Peyer's patch (tissue), 4 donors: ENCODE measurements at regions not wholly inside any gene's neighbourhood (a gene's known extent, or its start where the extent isn't known, plus 50 kb on each side); places are given as distances from the start of the nearest gene placed in this dataset.

ENCODE experiments used
- DNase-seq, 3 donors: peaks; one replicate each; pipeline ENCODE4 v3.0.0-alpha.2; 2017 to 2019
- H3K27ac ChIP-seq, 4 donors: fragments of 200-600 bp; sonication (generic); one replicate each; pipeline ENCODE4 v1.5.1; 2016 to 2019
- H3K27me3 ChIP-seq, 2 donors: fragments of 200-600 bp; sonication (generic); one replicate each; pipeline ENCODE4 v1.5.1; 2019
- H3K36me3 ChIP-seq, 3 donors: fragments of 200-600 bp; sonication (generic); one replicate each; pipeline ENCODE4 v1.5.1; 2016 to 2019
- H3K4me1 ChIP-seq, 4 donors: fragments of 200-600 bp; sonication (generic); one replicate each; pipeline ENCODE4 v1.5.1; 2016 to 2019
- H3K4me3 ChIP-seq, 4 donors: fragments of 200-600 bp; sonication (generic); 1 replicate in 3 of 4; 2 replicates in 1 of 4; pipeline ENCODE4 v1.5.1; 2016 to 2019; ENCODE audit warnings: mild to moderate bottlenecking in 1 of 4
- H3K9me3 ChIP-seq, 4 donors: fragments of 200-600 bp; sonication (generic); one replicate each; pipeline ENCODE4 v1.5.1; 2016 to 2019; ENCODE audit warnings: mild to moderate bottlenecking in 1 of 4
- CTCF ChIP-seq, 6 experiments: fragments of 450-650 bp in 4 of 6; fragments of 200-600 bp in 2 of 6; sonication (generic) in 1 of 6; IDR thresholded peaks; one replicate each; pipeline ENCODE4 v1.5.1; 2017 to 2019; ENCODE audit warnings: antibody characterized with exemption in 6 of 6, mild to moderate bottlenecking in 3 of 6, moderate library complexity in 1 of 6
- POLR2A ChIP-seq, 2 donors: fragments of 450-650 bp; IDR thresholded peaks; one replicate each; pipeline ENCODE4 v1.5.1; 2017; ENCODE audit warnings: antibody characterized with exemption in 2 of 2, mild to moderate bottlenecking in 2 of 2, moderate library complexity in 2 of 2

DNA sequence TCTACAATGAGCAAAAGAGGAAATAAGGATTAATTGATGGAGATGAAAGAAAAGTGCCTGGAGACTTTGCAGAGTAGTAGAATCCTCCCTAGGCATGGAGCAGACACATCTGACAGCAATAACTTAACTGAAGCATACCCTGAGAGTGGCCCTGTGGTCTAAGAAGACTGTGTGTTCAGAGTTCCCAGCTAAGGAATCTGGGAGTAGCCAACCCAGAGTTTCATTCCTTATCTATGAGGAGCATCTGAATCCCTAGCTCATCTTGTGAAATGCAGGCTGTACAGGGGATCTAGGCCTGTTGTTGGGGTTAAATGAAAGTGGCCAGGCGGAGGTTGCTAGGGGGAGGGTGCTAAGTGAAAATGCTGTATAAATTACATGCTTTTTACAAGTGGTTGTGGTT, 233.1 kb upstream of the FBXL7 start:
- Histone ChIP-seq H3K4me3 (no peak overlapping the region), H3K27me3 (no peaks in the 10 kb centered on the region), H3K27ac (no peak overlapping the region), H3K36me3 (no peaks in the 10 kb centered on the region), H3K4me1 (no peaks in the 10 kb centered on the region), H3K9me3 (no peaks in the 10 kb centered on the region)
- no peak for DNase-seq
- TF ChIP-seq CTCF (IDR thresholded peaks at IDR 0.05) (no peak), POLR2A (IDR thresholded peaks at IDR 0.05) (no peak)

DNA sequence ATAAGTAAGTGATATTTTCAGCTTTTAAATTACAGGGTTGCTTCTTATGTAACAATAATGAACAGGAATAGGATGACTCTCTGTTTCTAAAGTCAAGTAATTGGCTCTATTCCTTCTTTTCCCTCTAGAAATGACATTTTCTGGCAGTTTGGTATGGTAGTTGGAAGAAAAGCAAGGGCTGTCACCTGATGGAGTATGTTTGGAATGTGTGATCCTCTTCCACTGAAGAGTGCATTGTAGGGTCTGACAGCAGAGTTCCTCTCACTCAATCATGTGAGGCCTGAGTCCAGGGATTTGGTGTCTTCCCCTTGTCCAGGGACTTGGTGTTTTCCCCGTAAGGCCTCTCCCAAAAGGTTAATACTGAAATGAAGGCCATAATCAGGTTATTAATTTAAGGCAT, 233.8 kb upstream of the FBXL7 start:
- Histone ChIP-seq H3K27ac (no peak overlapping the region), H3K4me1 (no peaks in the 10 kb centered on the region), H3K36me3 (no peaks in the 10 kb centered on the region), H3K9me3 (no peaks in the 10 kb centered on the region), H3K4me3 (no peak overlapping the region), H3K27me3 (no peaks in the 10 kb centered on the region)
- TF ChIP-seq CTCF (IDR thresholded peaks at IDR 0.05) = no peak
- TF ChIP-seq POLR2A (IDR thresholded peaks at IDR 0.05) = no peak
- DNase-seq = no peak

DNA sequence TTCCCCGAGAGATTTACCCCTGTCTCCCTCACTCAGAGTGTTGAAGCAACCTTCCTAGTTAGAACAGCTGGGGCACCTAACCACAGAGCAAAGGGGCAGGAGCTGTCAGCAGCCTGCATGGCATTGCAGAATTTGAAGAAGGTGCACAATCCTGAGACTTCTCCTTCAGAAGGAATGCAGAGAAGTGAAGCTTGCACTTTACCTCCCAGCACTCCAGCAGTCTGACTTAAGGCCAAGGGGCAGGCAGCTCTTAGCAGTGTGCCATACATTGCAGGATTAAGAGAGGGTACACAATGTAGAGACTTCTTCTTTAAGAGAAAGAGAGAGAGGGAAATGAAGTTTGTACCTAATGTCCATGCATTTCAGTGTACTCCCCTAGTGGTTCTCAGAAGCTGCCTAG, 236.0 kb upstream of the FBXL7 start:
- no peak for TF ChIP-seq CTCF (IDR thresholded peaks at IDR 0.05)
- no peak for TF ChIP-seq POLR2A (IDR thresholded peaks at IDR 0.05)
- H3K9me3 ChIP-seq = no peaks in the 10 kb centered on the region
- H3K27ac ChIP-seq = no peak overlapping the region
- no peaks in the 10 kb centered on the region for H3K27me3 ChIP-seq
- DNase-seq = no peak
- no peak overlapping the region for H3K4me3 ChIP-seq
- no peaks in the 10 kb centered on the region for H3K36me3 ChIP-seq
- no peaks in the 10 kb centered on the region for H3K4me1 ChIP-seq

DNA sequence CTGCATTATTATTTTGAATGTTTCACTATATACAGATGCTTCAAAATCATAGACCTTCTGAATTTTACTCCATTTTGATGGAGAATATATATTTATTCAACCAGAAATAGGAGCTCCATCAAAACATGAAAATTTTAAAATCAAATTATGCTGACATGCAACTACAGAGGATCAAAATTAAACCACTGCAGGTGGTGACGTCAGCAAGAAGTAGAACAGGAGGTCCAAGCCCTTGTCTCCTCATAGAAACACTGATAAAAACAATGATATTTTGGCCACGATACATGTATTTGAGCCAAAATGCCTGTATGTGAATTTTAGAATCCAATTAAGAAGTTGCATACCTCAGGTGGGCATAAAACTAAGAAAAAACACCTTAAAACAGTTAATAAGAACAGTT, 236.6 kb upstream of the FBXL7 start:
- Histone ChIP-seq H3K27ac (no peak overlapping the region), H3K9me3 (no peaks in the 10 kb centered on the region), H3K4me3 (no peak overlapping the region), H3K27me3 (no peaks in the 10 kb centered on the region), H3K36me3 (no peaks in the 10 kb centered on the region), H3K4me1 (no peaks in the 10 kb centered on the region)
- no peak for DNase-seq
- TF ChIP-seq CTCF (IDR thresholded peaks at IDR 0.05) (no peak), POLR2A (IDR thresholded peaks at IDR 0.05) (no peak)

DNA sequence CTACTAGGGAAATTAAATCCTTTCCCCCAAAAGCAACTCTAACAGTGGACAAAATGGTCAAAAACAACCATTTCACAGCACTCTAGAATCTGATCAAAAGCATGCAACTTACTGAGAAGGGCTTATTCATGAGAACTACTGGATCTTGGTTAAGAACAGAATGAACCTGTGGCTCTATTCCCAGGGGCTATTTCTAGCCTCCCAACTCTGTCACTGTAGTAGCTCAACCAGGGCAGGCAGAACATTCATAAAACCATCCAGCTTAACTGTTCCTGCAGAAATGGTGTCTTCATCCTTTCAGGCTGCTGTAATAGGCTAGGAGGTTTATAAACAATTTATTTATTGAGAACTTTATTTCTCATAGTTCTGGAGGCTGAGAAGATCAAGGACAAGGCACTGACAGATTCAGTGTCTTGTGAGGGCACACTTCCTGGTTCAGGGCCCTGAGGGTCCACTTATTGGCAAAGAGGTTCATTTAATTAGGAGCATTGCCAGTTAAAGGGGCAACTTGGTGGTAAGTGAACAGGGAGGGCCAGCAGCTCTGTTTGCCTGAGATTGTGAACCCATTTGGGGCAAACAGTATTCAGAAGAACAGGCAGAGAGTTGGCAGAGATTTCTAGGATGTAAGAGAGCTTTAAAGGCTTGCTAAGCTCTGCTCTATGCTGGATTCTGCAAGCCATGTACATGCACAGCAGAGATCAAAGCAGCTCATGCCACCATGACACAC, 238.5 kb upstream of the FBXL7 start:
- Histone ChIP-seq H3K4me1 (no peaks in the 10 kb centered on the region), H3K27ac (no peak overlapping the region), H3K4me3 (no peak overlapping the region), H3K9me3 (no peaks in the 10 kb centered on the region), H3K36me3 (no peaks in the 10 kb centered on the region), H3K27me3 (no peaks in the 10 kb centered on the region)
- no peak for DNase-seq
- TF ChIP-seq POLR2A (IDR thresholded peaks at IDR 0.05) (no peak), CTCF (IDR thresholded peaks at IDR 0.05) (no peak)
